ENCODE measurements at regions not wholly inside any gene's neighbourhood (a gene's known extent, or its start where the extent isn't known, plus 50 kb on each side); places are given as distances from the start of the nearest gene placed in this dataset.
"Not testable (repeated sequence)": the region's sequence is repeated elsewhere in the genome, so short reads cannot be mapped to it uniquely, and the experiment has no call there.

DNA sequence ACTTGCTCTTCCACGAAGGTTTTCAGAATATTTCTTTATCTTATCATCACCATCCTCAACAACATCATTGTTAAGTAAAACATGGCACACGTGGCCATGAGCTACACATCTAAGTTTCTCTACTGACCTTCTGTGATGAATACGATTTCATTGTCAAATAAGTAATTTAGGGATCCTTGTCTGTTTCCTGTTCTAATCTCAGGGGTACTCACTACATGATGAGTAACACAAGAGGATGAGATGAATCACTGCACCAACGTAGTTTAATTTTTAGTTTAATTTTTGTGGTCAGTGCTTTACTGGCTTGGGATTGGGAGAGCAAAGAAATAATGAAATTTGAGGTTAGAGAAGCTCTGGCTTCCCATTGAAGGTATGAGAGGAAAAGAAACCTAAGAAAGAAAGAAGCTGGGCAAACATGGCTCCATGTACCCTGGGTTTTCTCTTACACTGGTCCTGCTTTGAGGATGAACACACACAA is 461.9 kb upstream of the KLF6 start:
- Histone ChIP-seq H3K4me2 (ENCODE audit: low read length) (peak overlapping the region; percentile 29), H3K4me1 (ENCODE audit: control insufficient read depth, insufficient read depth, low read length) (peaks cover 63% of the 10 kb centered on the region), H3K4me3 (ENCODE audit: low read length) (peak overlapping the region; percentile 10), H3K9ac (ENCODE audit: low read depth, low read length) (peak overlapping the region; percentile 74), H3K27me3 (ENCODE audit: control insufficient read depth, insufficient read depth, low read length) (no peaks in the 10 kb centered on the region), H3K9me3 (replicated peaks; ENCODE audit: low read length) (no peaks in the 10 kb centered on the region), H3K36me3 (ENCODE audit: insufficient read depth, low read length) (no peaks in the 10 kb centered on the region)

DNA sequence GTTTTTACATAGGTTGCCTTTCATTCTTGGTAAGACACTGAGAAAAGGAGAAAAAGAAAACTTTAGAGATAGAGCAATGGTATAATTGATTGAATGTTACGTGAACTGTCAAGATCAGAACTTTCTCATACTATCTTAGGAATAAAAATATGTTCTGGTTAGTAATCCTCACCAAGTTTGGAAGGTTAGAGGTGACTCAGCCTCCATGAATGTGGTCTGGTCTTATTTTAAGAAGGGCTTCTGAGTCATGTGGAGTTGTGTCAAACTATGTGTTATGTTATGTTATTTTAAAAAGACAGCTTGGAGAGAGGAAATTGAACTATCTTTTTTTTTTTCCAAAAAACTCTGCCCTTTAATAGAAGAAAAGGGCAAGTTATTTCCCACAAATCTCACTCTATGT is 458.6 kb upstream of the KLF6 start:
- peak overlapping the region; percentile 54 for H3K4me3 ChIP-seq (ENCODE audit: low read length)
- peak overlapping the region; percentile 94 for H3K9ac ChIP-seq (ENCODE audit: low read depth, low read length)
- H3K4me2 ChIP-seq (ENCODE audit: low read length) = peak overlapping the region; percentile 78
- no peaks in the 10 kb centered on the region for H3K36me3 ChIP-seq (ENCODE audit: insufficient read depth, low read length)
- H3K27me3 ChIP-seq (ENCODE audit: control insufficient read depth, insufficient read depth, low read length) = no peaks in the 10 kb centered on the region
- no peaks in the 10 kb centered on the region for H3K9me3 ChIP-seq (replicated peaks; ENCODE audit: low read length)
- peaks cover 70% of the 10 kb centered on the region for H3K4me1 ChIP-seq (ENCODE audit: control insufficient read depth, insufficient read depth, low read length)

GRCh38 chr10:4243169-4243568 is 458.2 kb upstream of the KLF6 start:
- peak overlapping the region; percentile 94 for H3K9ac ChIP-seq (ENCODE audit: low read depth, low read length)
- H3K4me3 ChIP-seq (ENCODE audit: low read length) = peak overlapping the region; percentile 54
- no peaks in the 10 kb centered on the region for H3K27me3 ChIP-seq (ENCODE audit: control insufficient read depth, insufficient read depth, low read length)
- H3K9me3 ChIP-seq (replicated peaks; ENCODE audit: low read length) = no peaks in the 10 kb centered on the region
- no peaks in the 10 kb centered on the region for H3K36me3 ChIP-seq (ENCODE audit: insufficient read depth, low read length)
- peaks cover 70% of the 10 kb centered on the region for H3K4me1 ChIP-seq (ENCODE audit: control insufficient read depth, insufficient read depth, low read length)
- peak overlapping the region; percentile 78 for H3K4me2 ChIP-seq (ENCODE audit: low read length)

DNA sequence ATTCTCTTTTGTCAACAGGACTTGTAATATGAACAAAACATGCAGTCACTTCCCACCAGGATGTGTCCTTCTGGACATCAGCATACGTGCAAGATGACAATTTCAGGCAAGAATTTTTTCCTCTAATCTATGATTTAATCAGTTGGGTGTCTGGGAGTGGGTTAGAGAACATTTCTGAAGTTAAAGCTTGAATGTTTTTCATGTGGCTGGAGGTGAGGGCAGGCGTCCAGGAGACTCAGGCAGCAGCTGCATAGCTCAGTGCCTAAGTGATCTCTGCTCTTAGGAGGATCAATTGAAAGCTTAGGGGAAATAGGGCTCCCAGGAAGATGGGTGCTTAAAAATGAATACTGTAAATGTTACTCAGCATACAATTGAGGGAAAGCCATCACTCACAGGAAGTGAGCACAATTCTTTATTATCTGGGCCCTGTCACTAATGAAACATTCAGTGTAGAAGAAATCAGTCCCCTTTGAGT is 457.6 kb upstream of the KLF6 start:
- Histone ChIP-seq H3K9ac (ENCODE audit: low read depth, low read length) (peak overlapping the region; percentile 94), H3K4me1 (ENCODE audit: control insufficient read depth, insufficient read depth, low read length) (peaks cover 69% of the 10 kb centered on the region), H3K36me3 (ENCODE audit: insufficient read depth, low read length) (no peaks in the 10 kb centered on the region), H3K27me3 (ENCODE audit: control insufficient read depth, insufficient read depth, low read length) (no peaks in the 10 kb centered on the region), H3K4me3 (ENCODE audit: low read length) (peak overlapping the region; percentile 54), H3K4me2 (ENCODE audit: low read length) (peak overlapping the region; percentile 78), H3K9me3 (replicated peaks; ENCODE audit: low read length) (no peaks in the 10 kb centered on the region)

- Histone ChIP-seq H3K4me3 (ENCODE audit: low read length) (peak overlapping the region; percentile 49), H3K9ac (ENCODE audit: low read depth, low read length) (peak overlapping the region; percentile 94), H3K4me2 (ENCODE audit: low read length) (peak overlapping the region; percentile 78)
Observed at GRCh38 chr10:4241724-4242345, 456.8 kb upstream of the KLF6 start.

GRCh38 chr10:4240608-4241197 is 455.7 kb upstream of the KLF6 start:
- peak overlapping the region; percentile 94 for H3K9ac ChIP-seq (ENCODE audit: low read depth, low read length)
- H3K4me1 ChIP-seq (ENCODE audit: control insufficient read depth, insufficient read depth, low read length) = peaks cover 52% of the 10 kb centered on the region
- peak overlapping the region; percentile 28 for H3K4me3 ChIP-seq (ENCODE audit: low read length)

More at GRCh38 chr10:4241724-4242345, 456.8 kb upstream of the KLF6 start:
- Histone ChIP-seq H3K36me3 (ENCODE audit: insufficient read depth, low read length) (no peaks in the 10 kb centered on the region), H3K4me1 (ENCODE audit: control insufficient read depth, insufficient read depth, low read length) (peaks cover 63% of the 10 kb centered on the region), H3K9me3 (replicated peaks; ENCODE audit: low read length) (no peaks in the 10 kb centered on the region), H3K27me3 (ENCODE audit: control insufficient read depth, insufficient read depth, low read length) (no peaks in the 10 kb centered on the region)

DNA sequence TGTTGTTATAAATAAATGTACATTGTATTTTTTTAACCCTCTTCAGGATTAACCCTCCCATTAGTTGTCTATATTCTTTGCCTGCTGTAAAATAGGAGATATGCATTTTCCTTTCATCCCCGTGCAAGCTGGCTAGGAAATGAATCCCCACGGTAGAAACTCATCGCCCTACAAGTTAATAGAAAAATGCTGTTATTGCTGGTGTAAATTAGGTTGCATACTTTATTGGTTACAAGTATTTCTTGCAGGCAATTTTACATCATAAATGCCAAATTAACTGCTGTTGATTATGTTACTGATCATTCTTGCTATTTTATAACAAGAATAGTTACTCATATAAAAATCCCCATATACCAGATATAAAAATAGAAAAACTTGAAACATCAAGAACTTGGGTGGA is 454.2 kb upstream of the KLF6 start:
- H3K9ac ChIP-seq (ENCODE audit: low read depth, low read length) = no peak overlapping the region
- no peak overlapping the region for H3K4me3 ChIP-seq (ENCODE audit: low read length)
- H3K36me3 ChIP-seq (ENCODE audit: insufficient read depth, low read length) = no peaks in the 10 kb centered on the region
- no peaks in the 10 kb centered on the region for H3K9me3 ChIP-seq (replicated peaks; ENCODE audit: low read length)
- no peak overlapping the region for H3K4me2 ChIP-seq (ENCODE audit: low read length)
- peaks cover 37% of the 10 kb centered on the region for H3K4me1 ChIP-seq (ENCODE audit: control insufficient read depth, insufficient read depth, low read length)
- no peaks in the 10 kb centered on the region for H3K27me3 ChIP-seq (ENCODE audit: control insufficient read depth, insufficient read depth, low read length)

More at GRCh38 chr10:4240608-4241197, 455.7 kb upstream of the KLF6 start:
- no peaks in the 10 kb centered on the region for H3K36me3 ChIP-seq (ENCODE audit: insufficient read depth, low read length)
- no peaks in the 10 kb centered on the region for H3K9me3 ChIP-seq (replicated peaks; ENCODE audit: low read length)
- H3K27me3 ChIP-seq (ENCODE audit: control insufficient read depth, insufficient read depth, low read length) = no peaks in the 10 kb centered on the region
- H3K4me2 ChIP-seq (ENCODE audit: low read length) = peak overlapping the region; percentile 78

GRCh38 chr10:4236905-4237304 is 451.9 kb upstream of the KLF6 start:
- H3K4me1 ChIP-seq (ENCODE audit: control insufficient read depth, insufficient read depth, low read length) = peaks cover 17% of the 10 kb centered on the region
- not testable (repeated sequence) for H3K4me3 ChIP-seq (ENCODE audit: low read length); H3K9ac ChIP-seq (ENCODE audit: low read depth, low read length); H3K36me3 ChIP-seq (ENCODE audit: insufficient read depth, low read length); H3K27me3 ChIP-seq (ENCODE audit: control insufficient read depth, insufficient read depth, low read length); H3K9me3 ChIP-seq (replicated peaks; ENCODE audit: low read length); H3K4me2 ChIP-seq (ENCODE audit: low read length)

DNA sequence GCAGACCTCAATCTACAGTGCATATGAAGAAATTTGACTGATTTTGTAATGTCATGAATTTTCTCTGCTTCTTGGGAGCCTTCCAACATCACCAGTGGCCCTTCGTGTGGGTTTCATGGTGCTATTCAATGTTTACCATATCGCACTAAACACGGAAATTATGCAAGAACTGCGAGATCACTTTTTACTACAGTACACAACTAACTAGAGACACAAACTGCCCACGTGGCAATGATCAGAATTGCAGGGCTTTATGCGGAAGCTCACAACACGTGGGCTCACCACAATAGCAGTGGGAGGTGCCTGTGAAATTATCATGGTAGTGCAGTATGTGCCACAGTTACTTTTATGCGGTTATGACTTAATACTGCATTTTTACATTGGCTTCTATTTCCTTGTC is 449.7 kb upstream of the KLF6 start:
- H3K9ac ChIP-seq (ENCODE audit: low read depth, low read length) = no peak overlapping the region
- no peaks in the 10 kb centered on the region for H3K36me3 ChIP-seq (ENCODE audit: insufficient read depth, low read length)
- H3K9me3 ChIP-seq (replicated peaks; ENCODE audit: low read length) = peaks cover 3% of the 10 kb centered on the region
- no peaks in the 10 kb centered on the region for H3K27me3 ChIP-seq (ENCODE audit: control insufficient read depth, insufficient read depth, low read length)
- no peaks in the 10 kb centered on the region for H3K4me1 ChIP-seq (ENCODE audit: control insufficient read depth, insufficient read depth, low read length)
- no peak overlapping the region for H3K4me2 ChIP-seq (ENCODE audit: low read length)
- H3K4me3 ChIP-seq (ENCODE audit: low read length) = no peak overlapping the region

- Histone ChIP-seq H3K9me3 (replicated peaks; ENCODE audit: low read length) (peaks cover 3% of the 10 kb centered on the region), H3K4me1 (ENCODE audit: control insufficient read depth, insufficient read depth, low read length) (no peaks in the 10 kb centered on the region), H3K27me3 (ENCODE audit: control insufficient read depth, insufficient read depth, low read length) (no peaks in the 10 kb centered on the region), H3K36me3 (ENCODE audit: insufficient read depth, low read length) (no peaks in the 10 kb centered on the region), H3K9ac (ENCODE audit: low read depth, low read length) (no peak overlapping the region), H3K4me2 (ENCODE audit: low read length) (no peak overlapping the region), H3K4me3 (ENCODE audit: low read length) (no peak overlapping the region)
Observed at GRCh38 chr10:4231439-4231838, 446.4 kb upstream of the KLF6 start.

- Histone ChIP-seq H3K4me3 (ENCODE audit: low read length) (no peak overlapping the region), H3K36me3 (ENCODE audit: insufficient read depth, low read length) (no peaks in the 10 kb centered on the region), H3K9ac (ENCODE audit: low read depth, low read length) (no peak overlapping the region), H3K4me1 (ENCODE audit: control insufficient read depth, insufficient read depth, low read length) (no peaks in the 10 kb centered on the region), H3K9me3 (replicated peaks; ENCODE audit: low read length) (peaks cover 3% of the 10 kb centered on the region), H3K4me2 (ENCODE audit: low read length) (no peak overlapping the region), H3K27me3 (ENCODE audit: control insufficient read depth, insufficient read depth, low read length) (no peaks in the 10 kb centered on the region)
Observed at GRCh38 chr10:4230036-4230435, 445.0 kb upstream of the KLF6 start.

- Histone ChIP-seq H3K27me3 (ENCODE audit: control insufficient read depth, insufficient read depth, low read length) (no peaks in the 10 kb centered on the region), H3K4me1 (ENCODE audit: control insufficient read depth, insufficient read depth, low read length) (no peaks in the 10 kb centered on the region), H3K4me3 (ENCODE audit: low read length) (no peak overlapping the region), H3K9ac (ENCODE audit: low read depth, low read length) (no peak overlapping the region), H3K36me3 (ENCODE audit: insufficient read depth, low read length) (no peaks in the 10 kb centered on the region), H3K9me3 (replicated peaks; ENCODE audit: low read length) (peaks cover 3% of the 10 kb centered on the region), H3K4me2 (ENCODE audit: low read length) (no peak overlapping the region)
Observed at GRCh38 chr10:4229106-4229505, 444.1 kb upstream of the KLF6 start.

Data from skeletal muscle satellite cell (primary cell).